Cardiac fibroblast (primary cell): ENCODE measurements at regions not wholly inside any gene's neighbourhood (a gene's known extent, or its start where the extent isn't known, plus 50 kb on each side); places are given as distances from the start of the nearest gene placed in this dataset.
"Not testable (repeated sequence)": the region's sequence is repeated elsewhere in the genome, so short reads cannot be mapped to it uniquely, and the experiment has no call there.

Experiments used
- DNase-seq, 2 donors: peaks; one replicate each; pipeline versions ENCODE4 v3.0.0 to v3.0.0-alpha.2; 2010; ENCODE audit warnings: low read depth in 2 of 2
- H3K4me3 ChIP-seq, 2 donors: replicated peaks in 1 of 2; 1 replicate in 1 of 2; 2 replicates in 1 of 2; pipeline ENCODE4 v1.5.1; 2011; ENCODE audit warnings: low read depth in 2 of 2, low read length in 2 of 2, mild to moderate bottlenecking in 2 of 2, moderate library complexity in 1 of 2
- TF ChIP-seq, protein P1 (sequence below): IDR thresholded peaks from one replicate; pipeline ENCODE4 v1.5.1; 2011; ENCODE audit warnings: low read depth, mild to moderate bottlenecking, low read length, inconsistent platforms

DNA sequence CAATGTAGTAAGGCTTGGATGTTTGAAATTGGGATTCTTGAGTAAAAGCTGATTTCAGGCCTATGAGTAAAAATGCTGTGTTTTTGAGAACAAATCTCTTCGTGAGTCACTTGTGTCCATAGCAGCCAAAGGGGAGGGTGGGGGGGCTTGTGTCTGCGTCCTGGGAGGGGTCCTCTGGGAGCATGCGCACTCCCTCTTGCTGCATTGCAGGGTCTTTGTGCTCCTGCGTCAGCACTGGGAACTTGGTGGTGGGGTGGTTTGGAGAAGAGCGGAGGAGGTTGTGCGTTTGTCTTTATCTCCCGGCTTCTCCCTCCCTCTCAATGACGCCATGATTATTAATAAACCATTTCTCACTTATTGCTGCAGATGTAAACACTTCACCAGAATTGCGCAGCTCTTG, 75.9 kb upstream of the NDN start:
- DNase-seq: no peak
- H3K4me3 ChIP-seq: no peak overlapping the region
- TF ChIP-seq, protein P1, sequence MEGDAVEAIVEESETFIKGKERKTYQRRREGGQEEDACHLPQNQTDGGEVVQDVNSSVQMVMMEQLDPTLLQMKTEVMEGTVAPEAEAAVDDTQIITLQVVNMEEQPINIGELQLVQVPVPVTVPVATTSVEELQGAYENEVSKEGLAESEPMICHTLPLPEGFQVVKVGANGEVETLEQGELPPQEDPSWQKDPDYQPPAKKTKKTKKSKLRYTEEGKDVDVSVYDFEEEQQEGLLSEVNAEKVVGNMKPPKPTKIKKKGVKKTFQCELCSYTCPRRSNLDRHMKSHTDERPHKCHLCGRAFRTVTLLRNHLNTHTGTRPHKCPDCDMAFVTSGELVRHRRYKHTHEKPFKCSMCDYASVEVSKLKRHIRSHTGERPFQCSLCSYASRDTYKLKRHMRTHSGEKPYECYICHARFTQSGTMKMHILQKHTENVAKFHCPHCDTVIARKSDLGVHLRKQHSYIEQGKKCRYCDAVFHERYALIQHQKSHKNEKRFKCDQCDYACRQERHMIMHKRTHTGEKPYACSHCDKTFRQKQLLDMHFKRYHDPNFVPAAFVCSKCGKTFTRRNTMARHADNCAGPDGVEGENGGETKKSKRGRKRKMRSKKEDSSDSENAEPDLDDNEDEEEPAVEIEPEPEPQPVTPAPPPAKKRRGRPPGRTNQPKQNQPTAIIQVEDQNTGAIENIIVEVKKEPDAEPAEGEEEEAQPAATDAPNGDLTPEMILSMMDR: no peak

DNA sequence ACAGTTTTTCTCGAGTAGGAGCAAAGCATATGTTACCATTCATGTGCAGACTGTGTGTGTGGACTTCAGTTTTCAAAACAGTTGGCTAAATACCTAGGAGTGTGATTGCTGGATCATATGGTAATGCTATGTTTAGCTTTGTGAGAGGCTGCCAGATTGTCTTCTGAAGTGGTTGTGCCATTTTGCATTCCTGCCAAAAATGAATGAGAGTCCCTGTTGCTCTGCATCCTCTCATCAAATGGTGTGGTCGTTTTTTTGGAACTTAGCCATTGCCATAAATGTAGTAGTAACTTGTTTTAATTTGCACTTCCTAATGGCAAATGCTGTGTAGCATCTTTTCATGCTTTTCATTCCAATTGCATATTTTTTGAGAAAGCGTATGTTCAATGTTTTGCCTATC, 77.2 kb upstream of the NDN start:
- H3K4me3 ChIP-seq: no peak overlapping the region
- no peak for DNase-seq
- TF ChIP-seq, protein P1: no peak

DNA sequence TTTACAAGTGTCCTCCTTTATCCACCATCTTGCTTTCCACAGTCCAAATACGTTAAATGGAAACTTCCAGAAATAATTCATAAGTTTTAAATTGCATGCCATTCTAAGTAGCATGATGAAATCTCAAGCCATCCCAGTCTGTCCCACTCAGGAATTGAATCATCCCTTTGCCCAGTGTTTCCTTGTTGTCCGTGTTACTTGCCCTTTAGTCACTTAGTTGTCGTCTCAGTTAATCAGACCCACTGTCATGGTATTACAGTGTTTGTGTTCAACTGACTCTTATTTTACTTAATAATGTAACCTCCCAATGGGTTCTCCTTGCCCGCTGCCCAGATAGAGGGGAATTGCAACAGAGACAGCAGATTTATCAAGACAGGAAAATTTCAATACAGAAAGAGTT, 77.6 kb upstream of the NDN start:
- DNase-seq: no peak
- H3K4me3 ChIP-seq: no peak overlapping the region
- TF ChIP-seq, protein P1: no peak

DNA sequence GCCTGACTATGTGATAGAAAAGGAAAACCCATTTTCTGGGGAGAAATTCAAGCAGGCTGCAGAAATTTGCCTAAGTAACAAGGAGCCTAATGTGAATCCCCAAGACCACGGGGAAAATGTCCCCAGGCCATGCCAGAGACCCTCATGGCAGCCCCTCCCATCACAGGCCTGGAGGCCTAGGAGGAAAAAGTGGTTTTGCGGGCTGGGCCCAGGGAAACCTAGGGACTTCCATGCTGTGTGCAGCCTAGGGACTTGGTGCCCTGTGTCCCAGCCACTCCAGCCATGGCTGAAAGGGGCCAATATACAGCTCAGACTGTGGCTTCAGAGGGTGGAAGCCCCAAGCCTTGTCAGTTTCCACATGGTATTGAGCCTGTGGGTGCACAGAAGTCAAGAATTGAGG, 79.7 kb upstream of the NDN start:
- not testable (repeated sequence) for H3K4me3 ChIP-seq, DNase-seq

DNA sequence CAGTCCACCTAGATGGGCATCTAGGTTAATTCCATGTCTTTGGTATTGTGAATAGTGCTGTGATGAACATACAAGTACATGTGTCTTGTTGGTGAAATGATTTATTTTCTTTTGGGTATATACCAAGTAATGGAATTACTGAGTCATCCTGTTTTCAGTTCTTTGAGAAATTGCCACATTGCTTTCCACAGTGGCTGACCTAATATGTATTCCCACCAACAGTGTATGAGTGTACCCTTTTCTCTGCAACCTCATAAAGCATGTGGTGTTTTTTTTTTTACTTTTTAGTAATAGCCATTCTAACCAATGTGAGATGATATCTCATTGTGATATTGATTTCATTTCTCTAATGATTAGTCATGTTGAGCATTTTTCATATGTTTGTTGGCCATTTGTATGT, 86.0 kb upstream of the NDN start:
- no peak overlapping the region for H3K4me3 ChIP-seq
- peak in 1 of 2 donors; percentile 4 for DNase-seq
- TF ChIP-seq, protein P1: no peak

DNA sequence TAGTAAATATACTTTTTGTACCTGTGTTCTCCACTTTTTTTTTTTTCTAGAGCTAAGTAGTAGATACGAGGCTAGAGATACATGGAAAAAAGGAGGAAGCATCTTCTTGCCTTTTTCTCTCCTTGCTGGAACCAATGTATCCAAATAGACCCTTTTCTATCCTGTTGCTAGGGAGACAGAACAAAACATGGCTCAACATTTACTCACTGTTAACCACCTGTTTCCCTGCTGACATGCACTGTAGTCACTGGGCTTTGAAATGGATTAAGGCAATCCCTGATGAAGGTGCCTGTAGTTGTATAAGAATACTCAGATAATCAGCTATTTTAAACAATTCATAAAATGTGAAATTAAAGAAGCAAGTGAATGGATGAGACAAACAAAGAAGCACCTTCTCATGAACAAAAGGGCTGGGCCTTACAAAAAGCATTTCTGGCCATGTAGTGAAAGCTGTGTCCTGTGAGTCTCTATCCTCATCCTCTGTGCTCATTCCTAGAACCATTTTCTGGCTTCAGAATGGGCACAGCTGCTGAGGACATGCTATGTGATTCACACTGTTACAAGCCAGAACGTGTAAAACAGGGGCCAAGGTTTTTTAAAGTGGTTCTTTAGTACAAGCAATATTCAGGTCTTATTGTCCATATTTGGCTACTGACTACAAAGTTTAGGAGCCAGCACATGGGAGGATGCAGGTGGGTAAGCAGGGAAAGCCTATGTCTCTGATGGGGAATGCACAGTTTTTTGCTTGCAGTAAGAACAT, 100.4 kb upstream of the NDN start:
- DNase-seq: no peak
- no peak overlapping the region for H3K4me3 ChIP-seq
- TF ChIP-seq, protein P1: no peak

DNA sequence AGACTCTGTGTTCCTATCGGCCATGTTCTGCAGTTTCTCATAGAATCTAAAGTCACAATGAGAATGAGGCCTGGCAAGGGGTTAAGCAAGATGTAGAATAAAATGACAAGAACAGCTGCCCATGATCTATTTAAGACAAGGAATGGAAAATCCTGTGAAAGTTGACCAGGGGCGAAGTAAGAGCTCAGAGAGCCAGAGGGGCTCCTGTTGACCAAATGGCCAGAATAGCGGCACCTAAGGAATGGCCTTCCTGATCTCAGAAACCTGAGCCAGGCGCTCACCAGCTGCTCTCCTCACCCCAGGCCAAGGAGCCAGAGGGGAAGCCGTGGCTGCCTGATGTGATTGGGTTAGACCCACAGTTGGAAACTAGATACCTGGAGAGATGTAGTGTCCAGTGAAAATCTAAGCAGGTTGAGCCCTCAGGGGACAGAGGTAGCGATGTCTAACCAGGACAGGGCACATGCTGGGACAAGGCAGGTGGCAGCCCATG, 106.1 kb upstream of the NDN start:
- no peak overlapping the region for H3K4me3 ChIP-seq
- DNase-seq: no peak
- TF ChIP-seq, protein P1: no peak
